ENCODE measurements at regions not wholly inside any gene's neighbourhood (a gene's known extent, or its start where the extent isn't known, plus 50 kb on each side); places are given as distances from the start of the nearest gene placed in this dataset.

DNA sequence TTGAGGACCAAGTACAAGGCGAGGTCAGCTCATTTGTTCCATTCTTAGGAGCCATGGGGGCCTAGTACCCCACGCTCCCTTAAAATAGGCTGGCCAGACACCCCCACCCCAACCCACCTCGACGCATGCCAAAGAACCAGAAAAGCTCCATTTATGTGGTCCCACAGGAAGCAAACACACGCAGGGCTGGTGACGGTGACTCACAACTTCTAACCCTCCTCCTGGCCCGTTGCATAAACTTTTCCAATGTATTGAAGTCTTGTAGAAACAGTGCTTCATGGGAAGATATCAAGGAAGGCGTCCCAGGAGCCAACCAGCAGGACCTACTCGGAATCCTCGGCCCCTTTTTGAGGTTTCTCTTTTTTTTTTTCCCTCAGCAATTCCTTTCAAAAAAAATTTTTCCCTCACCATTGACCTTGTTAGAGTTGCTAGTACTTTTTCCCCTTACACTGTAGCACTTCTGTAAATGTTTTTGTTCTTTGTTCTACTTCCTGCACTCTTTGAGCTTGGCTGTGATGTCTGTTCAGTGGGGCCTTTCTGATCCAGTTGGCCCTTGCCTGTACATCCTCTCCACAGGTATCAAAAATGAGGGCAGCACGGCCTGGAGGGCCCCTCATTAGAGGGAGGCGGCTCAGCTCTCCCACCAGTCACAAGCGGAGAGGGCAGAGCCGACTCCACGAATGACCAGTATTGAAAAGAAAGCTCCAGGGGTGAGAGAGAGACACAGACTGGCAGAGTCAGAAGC is 208.3 kb downstream of the RGS9 start:
- in situ Hi-C loops (cut with MboI; ENCODE audit: low pct_unique_long_range_greater_than_20kb, low sequenced_read_pairs, unreplicated experiment), result no loop called here
- no peak for TF ChIP-seq CTCF (IDR thresholded peaks at IDR 0.05; ENCODE audit: extremely low read depth, insufficient read depth, missing control alignments)
- no peak for DNase-seq (ENCODE audit: low spot score)

- no peak for TF ChIP-seq CTCF (IDR thresholded peaks at IDR 0.05; ENCODE audit: extremely low read depth, insufficient read depth, missing control alignments)
- DNase-seq (ENCODE audit: low spot score), result no peak
- in situ Hi-C loops (cut with MboI; ENCODE audit: low pct_unique_long_range_greater_than_20kb, low sequenced_read_pairs, unreplicated experiment), result no loop called here
Observed at GRCh38 chr17:65340401-65340800, 203.2 kb downstream of the RGS9 start.

DNA sequence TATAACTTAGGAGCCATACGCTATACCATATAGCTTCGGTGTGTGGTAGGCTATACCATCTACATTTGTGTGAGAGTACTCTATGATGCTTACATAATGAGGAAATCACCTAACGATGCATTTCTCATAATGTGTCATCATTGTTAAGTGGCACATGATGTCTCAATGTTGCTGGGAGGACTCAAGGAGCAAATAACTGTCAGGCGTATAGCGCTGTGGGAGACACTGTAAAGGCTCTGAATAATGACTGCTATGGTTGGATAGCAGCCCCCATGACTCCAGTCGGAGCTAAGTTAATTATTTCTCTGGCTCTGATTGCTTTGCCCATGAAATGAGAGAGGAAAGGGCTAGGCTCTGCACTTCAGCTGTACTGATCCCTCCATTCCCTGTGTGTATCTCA is 197.2 kb downstream of the RGS9 start:
- no peak for TF ChIP-seq CTCF (IDR thresholded peaks at IDR 0.05; ENCODE audit: extremely low read depth, insufficient read depth, missing control alignments)
- no peak for DNase-seq (ENCODE audit: low spot score)
- in situ Hi-C loops (cut with MboI; ENCODE audit: low pct_unique_long_range_greater_than_20kb, low sequenced_read_pairs, unreplicated experiment), result no loop called here

DNA sequence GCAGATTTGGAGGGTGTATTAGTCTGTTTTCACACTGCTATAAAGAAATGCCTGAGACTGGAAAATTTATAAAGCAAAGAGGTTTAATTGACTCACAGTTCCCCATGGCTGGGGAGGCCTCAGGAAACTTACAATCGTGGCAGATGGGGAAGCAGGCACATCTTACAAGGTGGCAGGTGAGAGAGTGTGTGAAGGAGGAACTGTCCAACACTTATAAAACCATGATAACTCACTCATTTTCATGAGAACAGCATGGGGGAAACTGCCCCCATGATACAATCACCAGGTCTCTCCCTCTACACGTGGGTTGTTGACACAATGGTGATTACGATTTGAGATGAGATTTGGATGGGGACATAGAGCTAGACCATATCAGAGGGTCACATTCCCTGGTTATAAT is 195.6 kb downstream of the RGS9 start:
- DNase-seq (ENCODE audit: low spot score), result no peak
- TF ChIP-seq CTCF (IDR thresholded peaks at IDR 0.05; ENCODE audit: extremely low read depth, insufficient read depth, missing control alignments), result no peak
- in situ Hi-C loops (cut with MboI; ENCODE audit: low pct_unique_long_range_greater_than_20kb, low sequenced_read_pairs, unreplicated experiment), result no loop called here

GRCh38 chr17:65332375-65332774 is 195.2 kb downstream of the RGS9 start:
- TF ChIP-seq CTCF (IDR thresholded peaks at IDR 0.05; ENCODE audit: extremely low read depth, insufficient read depth, missing control alignments), result no peak

GRCh38 chr17:65328567-65328966 is 191.4 kb downstream of the RGS9 start:
- in situ Hi-C loops (cut with MboI; ENCODE audit: low pct_unique_long_range_greater_than_20kb, low sequenced_read_pairs, unreplicated experiment), result no loop called here
- TF ChIP-seq CTCF (IDR thresholded peaks at IDR 0.05; ENCODE audit: extremely low read depth, insufficient read depth, missing control alignments), result no peak
- no peak for DNase-seq (ENCODE audit: low spot score)

More at GRCh38 chr17:65332375-65332774, 195.2 kb downstream of the RGS9 start:
- no peak for DNase-seq (ENCODE audit: low spot score)
- in situ Hi-C loops (cut with MboI; ENCODE audit: low pct_unique_long_range_greater_than_20kb, low sequenced_read_pairs, unreplicated experiment), result no loop called here
